Ovary (tissue), 3 donors: ENCODE measurements at regions not wholly inside any gene's neighbourhood (a gene's known extent, or its start where the extent isn't known, plus 50 kb on each side); places are given as distances from the start of the nearest gene placed in this dataset.

Experiments used
- CTCF ChIP-seq, 3 donors: fragments of 450-650 bp in 2 of 3; fragments of 200-600 bp in 1 of 3; IDR thresholded peaks; one replicate each; pipeline versions ENCODE4 v1.5.1 to v1.8.0; 2016 to 2022; ENCODE audit warnings: antibody characterized with exemption in 3 of 3, mild to moderate bottlenecking in 1 of 3
- POLR2A ChIP-seq: fragments of 450-650 bp; IDR thresholded peaks from one replicate; pipeline ENCODE4 v1.6.1; 2017; ENCODE audit warnings: antibody characterized with exemption, mild to moderate bottlenecking, moderate library complexity
- donor health status: DM: no; HTN: no; CAD: no.

DNA sequence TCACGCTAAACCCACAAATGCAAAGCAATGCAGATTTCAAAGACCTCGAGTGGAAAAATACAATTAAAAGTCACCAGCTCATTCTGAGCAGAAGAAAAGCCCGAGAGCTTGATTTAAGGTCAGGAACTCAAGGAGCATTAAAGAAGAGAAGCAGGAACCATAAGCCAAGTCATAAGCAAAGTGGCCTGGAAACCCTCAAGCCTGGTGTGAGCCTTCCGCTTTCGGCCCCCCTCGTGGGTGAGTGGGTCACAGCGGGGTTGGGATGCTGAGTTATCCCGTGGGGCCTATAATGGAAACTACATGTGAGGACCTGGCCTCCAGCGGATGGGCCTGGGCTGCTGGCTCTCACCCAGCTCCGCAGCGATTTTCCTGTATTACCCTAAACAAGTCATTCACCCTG lies 504.3 kb downstream of the RAB28 start:
- no peak for TF ChIP-seq CTCF (IDR thresholded peaks at IDR 0.05)
- no peak for TF ChIP-seq POLR2A
